Erythroblast (primary cell): ENCODE measurements at regions not wholly inside any gene's neighbourhood (a gene's known extent, or its start where the extent isn't known, plus 50 kb on each side); places are given as distances from the start of the nearest gene placed in this dataset.

Source experiments
- GATA1 ChIP-seq: IDR thresholded peaks from 2 replicates; pipeline ENCODE4 v1.6.1; 2011; ENCODE audit warnings: low read depth, mild to moderate bottlenecking, control low read depth, low read length, moderate library complexity
- POLR2A ChIP-seq: IDR thresholded peaks from 2 replicates; pipeline ENCODE4 v1.6.1; 2011; ENCODE audit warnings: mild to moderate bottlenecking, low read length

DNA sequence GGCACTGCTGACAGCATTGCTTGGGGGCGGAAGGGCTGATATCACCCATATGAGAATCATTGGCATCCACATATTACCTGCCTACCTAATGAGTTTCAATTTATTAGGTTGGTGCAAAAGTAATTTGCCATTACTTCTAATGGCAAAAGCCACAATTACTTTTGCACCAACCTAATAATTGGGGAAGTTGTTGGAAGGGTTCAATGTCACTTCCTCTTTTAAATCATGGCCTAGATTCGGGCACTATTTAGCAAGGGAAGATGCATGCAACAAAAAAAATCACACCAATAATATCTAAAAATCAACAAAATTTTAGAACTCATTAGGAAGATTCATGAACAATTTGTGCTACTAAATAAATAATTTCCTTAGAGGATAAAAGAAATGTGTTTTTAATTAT is 56.0 kb upstream of the AGTR1 start:
- no peak for TF ChIP-seq POLR2A
- no peak for TF ChIP-seq GATA1
